Amygdala (tissue), 56 donors: ENCODE measurements at regions not wholly inside any gene's neighbourhood (a gene's known extent, or its start where the extent isn't known, plus 50 kb on each side); places are given as distances from the start of the nearest gene placed in this dataset.
A peak's percentile ranks its signal among the peaks of the same experiment; 100 is the strongest.

Source experiments
- DNase-seq, 56 donors: peaks; one replicate each; lab custom pipeline; 2025; lab: John Stamatoyannopoulos, UW

- DNase-seq = no peak
Observed at GRCh38 chr12:126651133-126651532, 1585.9 kb downstream of the AACS start.

GRCh38 chr12:126663304-126664094 lies 1598.3 kb downstream of the AACS start:
- no peak for DNase-seq

GRCh38 chr12:126667339-126667738 lies 1599.6 kb upstream of the TMEM132C start:
- no peak for DNase-seq

GRCh38 chr12:126668538-126668937 lies 1598.4 kb upstream of the TMEM132C start:
- no peak for DNase-seq

GRCh38 chr12:126668961-126669360 lies 1598.0 kb upstream of the TMEM132C start:
- DNase-seq = no peak

- peak in 2 of 56 donors; percentile 5 for DNase-seq
Observed at GRCh38 chr12:126676434-126676833, 1590.5 kb upstream of the TMEM132C start.

GRCh38 chr12:126681676-126682075 lies 1585.3 kb upstream of the TMEM132C start:
- no peak for DNase-seq

GRCh38 chr12:126684703-126685102 lies 1582.3 kb upstream of the TMEM132C start:
- no peak for DNase-seq

- no peak for DNase-seq
Observed at GRCh38 chr12:126685636-126686035, 1581.3 kb upstream of the TMEM132C start.

- DNase-seq = no peak
Observed at GRCh38 chr12:126688556-126688955, 1578.4 kb upstream of the TMEM132C start.

- DNase-seq = no peak
Observed at GRCh38 chr12:126700096-126700495, 1566.9 kb upstream of the TMEM132C start.

GRCh38 chr12:126704609-126705008 lies 1562.4 kb upstream of the TMEM132C start:
- no peak for DNase-seq

GRCh38 chr12:126706300-126706699 lies 1560.7 kb upstream of the TMEM132C start:
- DNase-seq = no peak

- peak in 1 of 56 donors; percentile 1 for DNase-seq
Observed at GRCh38 chr12:126708492-126708896, 1558.5 kb upstream of the TMEM132C start.

GRCh38 chr12:126718365-126718764 lies 1548.6 kb upstream of the TMEM132C start:
- no peak for DNase-seq

GRCh38 chr12:126719912-126720705 lies 1546.9 kb upstream of the TMEM132C start:
- DNase-seq = no peak

GRCh38 chr12:126726481-126727217 lies 1540.3 kb upstream of the TMEM132C start:
- DNase-seq = no peak

- no peak for DNase-seq
Observed at GRCh38 chr12:126727218-126728075, 1539.5 kb upstream of the TMEM132C start.

- no peak for DNase-seq
Observed at GRCh38 chr12:126734296-126734695, 1532.7 kb upstream of the TMEM132C start.

GRCh38 chr12:126734710-126735109 lies 1532.3 kb upstream of the TMEM132C start:
- no peak for DNase-seq
